Fibroblast of lung (primary cell): ENCODE measurements at regions not wholly inside any gene's neighbourhood (a gene's known extent, or its start where the extent isn't known, plus 50 kb on each side); places are given as distances from the start of the nearest gene placed in this dataset.

Source experiments
- DNase-seq, 2 donors: peaks; one replicate each; pipeline versions ENCODE4 v3.0.0 to v3.0.0-alpha.2; 2010; ENCODE audit warnings: low read depth in 2 of 2
- H2AFZ ChIP-seq: 2 replicates; pipeline ENCODE4 v1.5.1; 2012; ENCODE audit warnings: low read length, control low read depth, inconsistent platforms
- H3K27ac ChIP-seq: 2 replicates; pipeline ENCODE4 v1.5.1; 2011; ENCODE audit warnings: low read length, control low read depth; ENCODE audit not compliant: insufficient read depth
- H3K27me3 ChIP-seq: 2 replicates; pipeline ENCODE4 v1.5.1; 2011; ENCODE audit warnings: mild to moderate bottlenecking, low read length; ENCODE audit not compliant: control insufficient read depth, insufficient read depth
- H3K36me3 ChIP-seq: 2 replicates; pipeline ENCODE4 v1.5.1; 2011; ENCODE audit warnings: low read length; ENCODE audit not compliant: control insufficient read depth, insufficient read depth
- H3K4me1 ChIP-seq: 2 replicates; pipeline ENCODE4 v1.5.1; 2011; ENCODE audit warnings: low read length; ENCODE audit not compliant: control insufficient read depth, insufficient read depth; ENCODE audit errors: extremely low read depth
- H3K4me2 ChIP-seq: 2 replicates; pipeline ENCODE4 v1.5.1; 2011; ENCODE audit warnings: low read length, control low read depth; ENCODE audit not compliant: insufficient read depth; ENCODE audit errors: extremely low read depth
- H3K4me3 ChIP-seq, 4 experiments: fragments of 200-600 bp in 1 of 4; sonication (generic) in 1 of 4; replicated peaks in 1 of 4; 2 replicates each; pipeline ENCODE4 v1.5.1; 2011 to 2016; ENCODE audit warnings: low read length in 4 of 4, low read depth in 3 of 4, mild to moderate bottlenecking in 3 of 4, control low read depth in 2 of 4, inconsistent platforms in 1 of 4, mixed read lengths in 1 of 4; ENCODE audit not compliant: insufficient read depth in 1 of 4; ENCODE audit errors: control extremely low read depth in 1 of 4
- H3K79me2 ChIP-seq: 2 replicates; pipeline ENCODE4 v1.5.1; 2012; ENCODE audit warnings: mild to moderate bottlenecking, low read length, inconsistent platforms; ENCODE audit not compliant: control insufficient read depth, insufficient read depth
- H3K9ac ChIP-seq: 2 replicates; pipeline ENCODE4 v1.5.1; 2011; ENCODE audit warnings: mild to moderate bottlenecking, low read length, control low read depth; ENCODE audit not compliant: insufficient read depth
- H3K9me3 ChIP-seq: 2 replicates; pipeline ENCODE4 v1.5.1; 2012; ENCODE audit warnings: low read depth, low read length; ENCODE audit not compliant: control insufficient read depth, insufficient read depth
- H4K20me1 ChIP-seq: 2 replicates; pipeline ENCODE4 v1.5.1; 2011; ENCODE audit warnings: low read length; ENCODE audit not compliant: control insufficient read depth, insufficient read depth; ENCODE audit errors: extremely low read depth
- CTCF ChIP-seq, 2 donors: IDR thresholded peaks in 1 of 2; conservative IDR thresholded peaks in 1 of 2; 1 replicate in 1 of 2; 2 replicates in 1 of 2; pipeline ENCODE4 v1.5.1; 2011 to 2012; ENCODE audit warnings: low read length in 2 of 2, control low read depth in 1 of 2, inconsistent platforms in 1 of 2, low read depth in 1 of 2, mild to moderate bottlenecking in 1 of 2
- EZH2 ChIP-seq: IDR thresholded peaks from 2 replicates; pipeline ENCODE4 v1.5.1; 2012; ENCODE audit warnings: low read length, control low read depth, mild to moderate bottlenecking; ENCODE audit errors: missing control alignments

DNA sequence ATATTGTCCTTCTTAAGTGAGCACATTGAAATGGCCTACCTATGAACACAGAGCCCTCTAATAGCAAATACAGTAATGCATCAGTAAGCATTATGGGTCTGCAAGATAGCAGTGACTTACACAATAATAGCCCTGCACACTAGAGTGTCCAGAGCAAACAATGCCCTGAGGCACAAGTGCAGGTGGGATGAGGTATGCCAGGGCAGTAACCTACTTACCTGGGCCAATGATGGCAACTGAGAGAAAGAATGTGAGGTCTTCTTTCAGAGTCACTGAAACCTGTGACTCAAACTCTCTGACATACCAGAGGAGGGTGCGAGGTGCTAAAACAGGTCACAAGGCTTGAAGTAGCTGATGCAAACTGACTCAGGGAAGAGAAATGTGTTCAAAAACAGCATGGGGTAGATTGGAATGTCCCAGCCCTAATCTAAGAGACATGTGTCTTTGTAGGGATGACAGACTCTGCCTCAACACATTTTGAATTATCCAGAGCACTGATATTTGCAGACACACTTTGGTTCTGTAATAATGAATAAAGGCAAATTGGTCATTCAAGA is 168.5 kb upstream of the RUNX1 start:
- Histone ChIP-seq H3K4me3 (no peak overlapping the region), H3K36me3 (no peaks in the 10 kb centered on the region), H3K27ac (no peak overlapping the region), H3K4me1 (peaks cover under 1% of the 10 kb centered on the region), H3K27me3 (no peaks in the 10 kb centered on the region), H3K79me2 (no peaks in the 10 kb centered on the region), H3K4me2 (no peak overlapping the region), H2AFZ (no peak overlapping the region), H3K9ac (no peak overlapping the region), H3K9me3 (no peaks in the 10 kb centered on the region), H4K20me1 (no peaks in the 10 kb centered on the region)
- DNase-seq: peak; percentile 82 to 95
- TF ChIP-seq EZH2 (no peak), CTCF (conservative IDR thresholded peaks at IDR 0.05 in 1 of 2, IDR thresholded peaks at IDR 0.05 in 1 of 2; ENCODE audit: low read depth in 1 of 2, low read length in 2 of 2) (no peak)

DNA sequence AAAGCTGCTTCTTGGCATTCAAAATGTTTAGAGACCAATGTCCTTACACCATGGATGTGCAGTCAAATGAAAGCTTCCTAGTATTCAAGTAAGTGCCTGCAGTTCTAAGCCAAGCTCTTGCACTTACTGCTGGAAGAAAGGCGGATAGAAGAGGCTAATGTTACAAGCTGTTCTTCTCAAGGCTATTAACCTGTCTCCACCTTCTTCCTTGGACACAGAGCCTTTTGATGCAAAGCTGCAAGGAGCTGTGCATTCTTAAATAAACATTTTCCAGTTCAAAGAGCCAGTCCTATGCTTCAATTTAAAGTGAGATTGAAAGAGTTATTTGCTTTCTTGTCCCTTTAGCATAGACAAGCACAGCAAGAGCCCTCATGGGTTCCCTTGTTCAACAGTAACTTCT is 167.9 kb upstream of the RUNX1 start:
- no peaks in the 10 kb centered on the region for H4K20me1 ChIP-seq
- no peaks in the 10 kb centered on the region for H3K9me3 ChIP-seq
- H3K4me3 ChIP-seq: no peak overlapping the region
- no peaks in the 10 kb centered on the region for H3K79me2 ChIP-seq
- no peak for DNase-seq
- H3K27ac ChIP-seq: no peak overlapping the region
- no peak overlapping the region for H3K4me2 ChIP-seq
- no peak for TF ChIP-seq CTCF (conservative IDR thresholded peaks at IDR 0.05 in 1 of 2, IDR thresholded peaks at IDR 0.05 in 1 of 2; ENCODE audit: low read depth in 1 of 2, low read length in 2 of 2)
- TF ChIP-seq EZH2: no peak
- no peaks in the 10 kb centered on the region for H3K27me3 ChIP-seq
- peaks cover 6% of the 10 kb centered on the region for H3K4me1 ChIP-seq
- H3K9ac ChIP-seq: no peak overlapping the region
- no peak overlapping the region for H2AFZ ChIP-seq
- no peaks in the 10 kb centered on the region for H3K36me3 ChIP-seq

DNA sequence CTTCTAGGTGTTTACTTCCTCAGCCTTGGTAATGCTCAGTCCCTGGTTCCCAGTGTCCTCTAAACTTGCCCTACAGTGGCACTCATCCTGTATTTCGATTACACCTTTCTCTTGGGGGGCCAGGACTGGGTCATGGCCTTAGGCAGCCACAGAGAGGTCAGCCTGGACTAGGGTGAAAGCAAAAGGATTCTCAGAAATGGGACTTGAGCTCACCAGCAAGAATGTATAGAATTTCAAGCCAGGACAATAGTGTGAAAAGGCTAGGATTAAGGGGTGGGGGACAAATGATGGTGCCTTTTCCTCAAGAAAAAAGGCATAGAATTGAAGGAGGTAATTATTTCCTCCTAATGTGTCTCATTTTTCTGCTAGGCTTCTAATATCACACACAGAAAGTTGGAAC is 166.8 kb upstream of the RUNX1 start:
- Histone ChIP-seq H2AFZ (no peak overlapping the region), H4K20me1 (no peaks in the 10 kb centered on the region), H3K4me3 (no peak overlapping the region), H3K79me2 (no peaks in the 10 kb centered on the region), H3K27me3 (no peaks in the 10 kb centered on the region), H3K4me1 (peaks cover 8% of the 10 kb centered on the region), H3K36me3 (no peaks in the 10 kb centered on the region), H3K4me2 (no peak overlapping the region), H3K9me3 (no peaks in the 10 kb centered on the region), H3K27ac (no peak overlapping the region), H3K9ac (no peak overlapping the region)
- TF ChIP-seq CTCF (conservative IDR thresholded peaks at IDR 0.05 in 1 of 2, IDR thresholded peaks at IDR 0.05 in 1 of 2; ENCODE audit: low read depth in 1 of 2, low read length in 2 of 2) (no peak), EZH2 (no peak)
- DNase-seq: no peak
